ENCODE measurements at regions not wholly inside any gene's neighbourhood (a gene's known extent, or its start where the extent isn't known, plus 50 kb on each side); places are given as distances from the start of the nearest gene placed in this dataset.
A peak's percentile ranks its signal among the peaks of the same experiment; 100 is the strongest.

DNA sequence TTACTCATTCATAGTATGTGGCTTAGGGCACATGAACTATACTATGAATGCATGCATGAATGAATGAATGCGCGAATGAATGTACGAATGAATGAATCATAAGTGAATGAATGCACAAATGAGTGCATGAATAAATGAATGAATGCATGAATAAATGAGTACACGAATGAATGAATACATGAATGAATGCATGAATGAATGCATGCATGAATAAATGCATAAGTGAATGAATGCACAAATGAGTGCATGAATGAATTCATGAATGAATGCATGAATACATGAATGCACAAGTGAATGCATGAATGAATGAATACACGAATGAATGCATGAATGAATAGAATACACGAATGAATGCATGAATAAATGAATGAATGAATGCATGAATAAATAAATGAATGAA lies 52.5 kb upstream of the FCN1 start:
- Histone ChIP-seq H3K27ac (no peak overlapping the region), H3K36me3 (no peaks in the 10 kb centered on the region), H3K4me3 (no peak overlapping the region), H3K27me3 (no peaks in the 10 kb centered on the region), H3K4me1 (no peaks in the 10 kb centered on the region), H3K9me3 (no peaks in the 10 kb centered on the region)
- no peak for DNase-seq
- intact Hi-C loops (cut with DNase I), result no loop called here
- WGBS (ENCODE audit: insufficient coverage, low coverage, low lambda C conversion rate, missing lambda C conversion rate), result 67% methylated on average over 6 of the region's 6 CpGs
- TF ChIP-seq, protein P1, sequence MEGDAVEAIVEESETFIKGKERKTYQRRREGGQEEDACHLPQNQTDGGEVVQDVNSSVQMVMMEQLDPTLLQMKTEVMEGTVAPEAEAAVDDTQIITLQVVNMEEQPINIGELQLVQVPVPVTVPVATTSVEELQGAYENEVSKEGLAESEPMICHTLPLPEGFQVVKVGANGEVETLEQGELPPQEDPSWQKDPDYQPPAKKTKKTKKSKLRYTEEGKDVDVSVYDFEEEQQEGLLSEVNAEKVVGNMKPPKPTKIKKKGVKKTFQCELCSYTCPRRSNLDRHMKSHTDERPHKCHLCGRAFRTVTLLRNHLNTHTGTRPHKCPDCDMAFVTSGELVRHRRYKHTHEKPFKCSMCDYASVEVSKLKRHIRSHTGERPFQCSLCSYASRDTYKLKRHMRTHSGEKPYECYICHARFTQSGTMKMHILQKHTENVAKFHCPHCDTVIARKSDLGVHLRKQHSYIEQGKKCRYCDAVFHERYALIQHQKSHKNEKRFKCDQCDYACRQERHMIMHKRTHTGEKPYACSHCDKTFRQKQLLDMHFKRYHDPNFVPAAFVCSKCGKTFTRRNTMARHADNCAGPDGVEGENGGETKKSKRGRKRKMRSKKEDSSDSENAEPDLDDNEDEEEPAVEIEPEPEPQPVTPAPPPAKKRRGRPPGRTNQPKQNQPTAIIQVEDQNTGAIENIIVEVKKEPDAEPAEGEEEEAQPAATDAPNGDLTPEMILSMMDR (IDR thresholded peaks at IDR 0.05), result no peak
- no peak for TF ChIP-seq POLR2A (IDR thresholded peaks at IDR 0.05)
- ATAC-seq, result no peak

DNA sequence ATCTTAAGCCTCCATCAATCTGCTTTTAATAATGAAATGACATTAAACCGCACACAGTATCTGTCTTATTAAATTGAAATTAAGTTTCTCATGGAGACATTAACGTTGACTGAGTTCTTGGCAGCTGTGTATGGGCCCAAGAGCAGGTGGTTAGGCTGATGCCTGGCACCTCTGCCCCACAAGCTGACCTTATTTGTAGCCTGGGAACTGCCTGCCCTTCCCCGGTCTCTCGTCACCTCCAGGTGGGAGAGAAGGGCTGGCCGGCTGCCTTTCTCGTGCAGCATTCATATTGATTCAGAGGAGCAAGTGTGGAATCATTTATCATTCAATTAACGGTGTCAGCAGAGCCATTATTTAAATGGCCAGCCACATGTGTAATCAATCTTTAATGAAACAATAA lies 53.0 kb upstream of the FCN1 start:
- TF ChIP-seq, protein P1 (IDR thresholded peaks at IDR 0.05), result no peak
- no peak for TF ChIP-seq POLR2A (IDR thresholded peaks at IDR 0.05)
- no peak for ATAC-seq
- Histone ChIP-seq H3K9me3 (no peaks in the 10 kb centered on the region), H3K4me3 (no peak overlapping the region), H3K4me1 (no peaks in the 10 kb centered on the region), H3K27ac (no peak overlapping the region), H3K27me3 (no peaks in the 10 kb centered on the region), H3K36me3 (no peaks in the 10 kb centered on the region)
- 70% methylated on average over 6 of the region's 7 CpGs for WGBS (ENCODE audit: insufficient coverage, low coverage, low lambda C conversion rate, missing lambda C conversion rate)
- DNase-seq, result peak in 1 of 3 donors; percentile 8
- intact Hi-C loops (cut with DNase I), result no loop called here

DNA sequence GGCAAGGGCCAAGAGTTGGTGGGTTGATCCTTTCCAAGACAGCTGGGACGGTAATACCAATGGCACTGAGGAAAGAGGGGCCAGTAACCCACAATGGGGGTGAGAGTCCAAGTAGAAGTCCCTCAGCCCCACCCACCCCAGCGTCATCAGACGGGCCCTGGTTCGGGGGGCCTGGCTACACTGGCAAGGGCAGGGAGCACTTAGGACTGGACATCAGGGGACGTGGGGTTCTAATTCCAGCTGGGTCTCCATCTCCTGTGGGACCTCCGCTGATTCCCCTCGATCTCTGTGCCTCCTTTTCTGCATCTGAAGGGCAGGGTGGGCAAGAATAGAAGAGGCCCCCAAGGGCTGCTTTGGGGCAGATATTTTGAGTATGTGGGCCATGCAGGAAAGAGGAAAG lies 53.5 kb upstream of the FCN1 start:
- intact Hi-C loops (cut with DNase I), result no loop called here
- ATAC-seq, result no peak
- DNase-seq, result peak in 2 of 3 donors; percentile 16 to 47
- Histone ChIP-seq H3K9me3 (no peaks in the 10 kb centered on the region), H3K36me3 (no peaks in the 10 kb centered on the region), H3K27ac (no peak overlapping the region), H3K27me3 (no peaks in the 10 kb centered on the region), H3K4me3 (no peak overlapping the region), H3K4me1 (no peaks in the 10 kb centered on the region)
- WGBS (ENCODE audit: insufficient coverage, low coverage, low lambda C conversion rate, missing lambda C conversion rate), result 100% methylated on average over 1 of the region's 7 CpGs
- TF ChIP-seq, protein P1 (IDR thresholded peaks at IDR 0.05), result no peak
- no peak for TF ChIP-seq POLR2A (IDR thresholded peaks at IDR 0.05)

DNA sequence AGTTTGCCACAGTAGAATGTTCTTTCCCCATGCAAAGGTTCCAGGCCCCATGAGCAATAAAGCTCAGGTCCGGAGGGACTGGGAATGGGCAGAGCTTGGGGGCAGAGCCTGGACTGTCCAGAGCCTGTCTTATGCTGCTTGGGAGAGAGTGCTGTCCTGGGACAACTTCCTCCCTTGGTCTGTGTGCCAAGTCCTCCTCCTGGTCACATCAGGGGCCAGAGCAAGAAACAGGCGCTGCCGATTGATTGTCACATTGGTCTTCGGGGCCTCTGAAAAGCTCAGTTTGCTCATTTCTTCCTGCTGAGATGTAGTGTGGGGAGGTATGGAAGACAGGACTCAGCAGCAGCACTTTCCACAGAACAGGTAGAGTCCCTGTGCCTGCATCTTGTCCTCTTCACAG lies 54.0 kb upstream of the FCN1 start:
- Histone ChIP-seq H3K27ac (no peak overlapping the region), H3K4me3 (no peak overlapping the region), H3K36me3 (no peaks in the 10 kb centered on the region), H3K9me3 (no peaks in the 10 kb centered on the region), H3K27me3 (no peaks in the 10 kb centered on the region), H3K4me1 (no peaks in the 10 kb centered on the region)
- intact Hi-C loops (cut with DNase I), result no loop called here
- 65% methylated on average over 2 of the region's 4 CpGs for WGBS (ENCODE audit: insufficient coverage, low coverage, low lambda C conversion rate, missing lambda C conversion rate)
- TF ChIP-seq, protein P1 (IDR thresholded peaks at IDR 0.05), result no peak
- no peak for TF ChIP-seq POLR2A (IDR thresholded peaks at IDR 0.05)
- DNase-seq, result peak in 1 of 3 donors; percentile 23
- peak in 1 of 4 donors; percentile 12 for ATAC-seq

DNA sequence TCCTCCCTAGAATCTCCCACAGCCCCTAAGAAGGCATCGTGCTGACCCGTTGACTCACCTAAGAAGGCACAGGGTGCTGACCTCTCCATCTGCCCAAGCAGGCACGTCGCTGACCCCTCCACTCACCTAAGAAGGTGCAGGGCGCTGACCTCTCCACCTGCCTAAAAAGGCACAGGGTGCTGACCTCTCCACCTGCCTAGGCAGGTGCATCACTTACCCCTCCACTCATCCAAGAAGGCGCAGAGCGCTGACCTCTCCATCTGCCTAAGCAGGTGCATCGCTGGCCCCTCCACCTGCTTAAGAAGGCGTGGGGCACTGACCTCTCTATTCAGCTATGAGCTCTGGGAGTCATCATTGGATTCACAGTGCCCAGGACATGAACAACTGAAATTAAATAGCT lies 54.4 kb upstream of the FCN1 start:
- Histone ChIP-seq H3K27ac (no peak overlapping the region), H3K27me3 (no peaks in the 10 kb centered on the region), H3K4me3 (no peak overlapping the region), H3K4me1 (no peaks in the 10 kb centered on the region), H3K36me3 (no peaks in the 10 kb centered on the region), H3K9me3 (no peaks in the 10 kb centered on the region)
- WGBS (ENCODE audit: insufficient coverage, low coverage, low lambda C conversion rate, missing lambda C conversion rate), result 76% methylated on average over 2 of the region's 9 CpGs
- TF ChIP-seq, protein P1 (IDR thresholded peaks at IDR 0.05), result no peak
- no peak for TF ChIP-seq POLR2A (IDR thresholded peaks at IDR 0.05)
- DNase-seq, result peak in 1 of 3 donors; percentile 41
- ATAC-seq, result peak in 1 of 4 donors; percentile 15
- intact Hi-C loops (cut with DNase I), result no loop called here
